Heart right ventricle (tissue), 16 donors: ENCODE measurements at regions not wholly inside any gene's neighbourhood (a gene's known extent, or its start where the extent isn't known, plus 50 kb on each side); places are given as distances from the start of the nearest gene placed in this dataset.

Experiments
- ATAC-seq, 8 donors: fragments of 200-7000 bp; cut with Tn5 transposase; one replicate each; pipeline ENCODE4 v1.9.1; 2020; ENCODE audit warnings: mild to moderate bottlenecking in 8 of 8, moderate library complexity in 8 of 8, moderate number of reproducible peaks in 1 of 8
- DNase-seq, 2 donors: peaks; one replicate each; pipeline ENCODE4 v3.0.0-alpha.2; 2020
- H3K27ac ChIP-seq, 10 donors: fragments of 200-600 bp; sonication (generic) in 2 of 10; one replicate each; pipeline versions ENCODE4 v1.5.0 to v1.8.0; 2020 to 2022; ENCODE audit warnings: mild to moderate bottlenecking in 3 of 10
- H3K27me3 ChIP-seq, 7 donors: fragments of 200-600 bp; one replicate each; pipeline ENCODE4 v1.8.0; 2021 to 2022; ENCODE audit warnings: mild to moderate bottlenecking in 2 of 7
- H3K36me3 ChIP-seq, 9 donors: fragments of 200-600 bp; sonication (generic) in 1 of 9; one replicate each; pipeline versions ENCODE4 v1.5.0 to v1.8.0; 2020 to 2022; ENCODE audit warnings: mild to moderate bottlenecking in 2 of 9
- H3K4me1 ChIP-seq, 9 donors: fragments of 200-600 bp; sonication (generic) in 1 of 9; one replicate each; pipeline versions ENCODE4 v1.5.0 to v1.8.0; 2020 to 2022; ENCODE audit warnings: mild to moderate bottlenecking in 4 of 9
- H3K4me3 ChIP-seq, 10 donors: fragments of 200-600 bp; sonication (generic) in 2 of 10; one replicate each; pipeline versions ENCODE4 v1.5.0 to v1.8.0; 2020 to 2022; ENCODE audit warnings: mild to moderate bottlenecking in 7 of 10, moderate library complexity in 2 of 10
- H3K9me3 ChIP-seq, 11 donors: fragments of 200-600 bp in 10 of 11; sonication (generic) in 2 of 11; one replicate each; pipeline versions ENCODE4 v1.5.0 to v1.8.0; 2013 to 2022; ENCODE audit warnings: mild to moderate bottlenecking in 2 of 11, control low read depth in 1 of 11, moderate library complexity in 1 of 11
- WGBS, 2 donors: extraction: QIAGEN DNeasy Blood & Tissue Kit; methylation state at CpG; one replicate each; pipeline ENCODE4 v1.1.7; 2013; ENCODE audit warnings: inconsistent platforms in 1 of 2; 5-methylcytosine and 5-hydroxymethylcytosine counted together
- intact Hi-C, 10 donors: fragments of 100-400 bp; cut with DNase I; formaldehyde crosslinking; loops; one replicate each; pipeline versions ENCODE4 v1.11.1 to v1.14.2; 2022
- TF ChIP-seq, protein P1 (sequence below), 9 donors: fragments of 200-600 bp; sonication (generic) in 2 of 9; IDR thresholded peaks; one replicate each; pipeline versions ENCODE4 v1.5.0 to v1.8.0; 2021 to 2022; ENCODE audit warnings: antibody characterized with exemption in 9 of 9, mild to moderate bottlenecking in 5 of 9, moderate library complexity in 1 of 9
- donor health status: Arrhythmogenic right ventricular cardiomyopathy.
- donor health status: ischemic (EF 13 %, LVEDD 7.1; RV severe dilation, severe dysfunction).
- donor health status: healthy with polysubstance abuse.
- donor health status: DM: no; HTN: yes; CAD: no.
- donor health status: DM: no; HTN: no; CAD: no.
- donor health status: ischemic (EF 25% LVEDD 6.9; RV normal size, moderate dysfunction).
- donor health status: ischemic (EF 25% LVEDD 5.7; RV mildly dilated, moderate dysfunction).
- donor health status: healthy.
- donor health status: DM: yes; HTN: yes; CAD: no.
- donor health status: Ischemic cardiomyopathy.
- donor health status: ischemic (EF 35%, LVEDD 5.7; RV mildly dilated, moderate dysfunction).
- donor health status: nonischemic (EF 11% LVEDD 7.7; RV severe dilation, severe dysfunction).
- donor health status: DM: yes; HTN: yes; CAD: no.
- donor health status: PGD.
- donor health status: ischemic (EF 29% LVEDD 5.4; RV normal size, mild dysfunction).
- donor health status: nonischemic (EF 23%, LVEDD 6.1; RV moderate dilation, normal function).

DNA sequence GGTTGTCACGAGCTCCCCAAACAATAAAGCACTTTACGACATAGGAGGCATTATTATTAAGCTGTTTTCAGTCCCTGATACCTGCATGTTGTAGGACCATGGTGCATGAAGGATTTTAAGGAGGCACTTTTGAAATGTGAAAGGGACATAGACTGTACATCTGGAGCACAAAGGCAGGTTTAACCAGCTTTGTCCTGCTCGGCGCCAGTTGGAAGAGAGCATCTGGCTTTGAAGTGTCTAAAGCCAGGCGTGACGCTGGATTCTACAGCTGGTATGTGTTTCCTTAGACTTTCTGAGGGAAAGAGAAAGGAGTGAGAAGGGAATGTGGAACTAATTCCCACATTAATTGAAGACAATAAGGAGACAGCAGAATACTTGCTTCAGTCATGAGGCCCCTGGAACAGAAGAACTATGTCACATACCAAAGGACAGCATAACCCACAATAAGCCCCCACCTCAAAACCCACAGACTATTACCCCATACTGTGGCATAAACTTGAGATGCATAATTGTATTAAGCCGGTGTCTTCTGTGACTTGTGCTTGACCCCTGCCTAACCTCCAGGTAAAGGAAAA is 381.0 kb upstream of the MEX3C start:
- H3K4me1 ChIP-seq, result no peaks in the 10 kb centered on the region
- DNase-seq, result no peak
- TF ChIP-seq, protein P1, sequence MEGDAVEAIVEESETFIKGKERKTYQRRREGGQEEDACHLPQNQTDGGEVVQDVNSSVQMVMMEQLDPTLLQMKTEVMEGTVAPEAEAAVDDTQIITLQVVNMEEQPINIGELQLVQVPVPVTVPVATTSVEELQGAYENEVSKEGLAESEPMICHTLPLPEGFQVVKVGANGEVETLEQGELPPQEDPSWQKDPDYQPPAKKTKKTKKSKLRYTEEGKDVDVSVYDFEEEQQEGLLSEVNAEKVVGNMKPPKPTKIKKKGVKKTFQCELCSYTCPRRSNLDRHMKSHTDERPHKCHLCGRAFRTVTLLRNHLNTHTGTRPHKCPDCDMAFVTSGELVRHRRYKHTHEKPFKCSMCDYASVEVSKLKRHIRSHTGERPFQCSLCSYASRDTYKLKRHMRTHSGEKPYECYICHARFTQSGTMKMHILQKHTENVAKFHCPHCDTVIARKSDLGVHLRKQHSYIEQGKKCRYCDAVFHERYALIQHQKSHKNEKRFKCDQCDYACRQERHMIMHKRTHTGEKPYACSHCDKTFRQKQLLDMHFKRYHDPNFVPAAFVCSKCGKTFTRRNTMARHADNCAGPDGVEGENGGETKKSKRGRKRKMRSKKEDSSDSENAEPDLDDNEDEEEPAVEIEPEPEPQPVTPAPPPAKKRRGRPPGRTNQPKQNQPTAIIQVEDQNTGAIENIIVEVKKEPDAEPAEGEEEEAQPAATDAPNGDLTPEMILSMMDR (IDR thresholded peaks at IDR 0.05), result no peak
- 86 to 90% methylated on average over 7 of the region's 7 CpGs for WGBS, 2 donors
- no peak overlapping the region for H3K4me3 ChIP-seq
- intact Hi-C loops, result no loop called here
- H3K27me3 ChIP-seq, result no peaks in the 10 kb centered on the region
- H3K36me3 ChIP-seq, result no peaks in the 10 kb centered on the region
- H3K27ac ChIP-seq, result no peak overlapping the region
- no peak for ATAC-seq
- peaks cover 0 to 13% (median 0%) of the 10 kb centered on the region in 11 donors for H3K9me3 ChIP-seq

DNA sequence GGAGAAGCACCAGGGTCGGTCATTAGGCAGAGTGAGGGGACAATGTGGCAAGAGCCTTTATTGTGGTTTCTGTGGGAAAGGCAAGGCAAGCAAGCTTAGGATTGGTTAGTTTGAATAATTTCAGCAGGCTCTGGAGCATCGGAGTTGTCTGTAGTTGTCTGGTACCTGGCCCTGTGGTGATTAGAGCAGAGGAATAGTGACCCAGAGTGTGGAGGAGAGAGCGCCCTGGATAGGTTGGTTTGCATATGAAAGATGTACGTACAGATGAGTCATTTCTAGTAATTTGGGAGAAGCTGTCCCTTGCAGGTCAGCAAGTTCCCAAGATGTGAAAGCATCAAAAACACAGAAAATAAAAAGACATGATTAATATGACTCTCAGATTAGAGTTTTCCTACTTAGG is 383.1 kb upstream of the MEX3C start:
- Histone ChIP-seq H3K36me3 (no peaks in the 10 kb centered on the region), H3K4me1 (no peaks in the 10 kb centered on the region), H3K9me3 (peaks cover 0 to 13% (median 0%) of the 10 kb centered on the region in 11 donors), H3K4me3 (no peak overlapping the region), H3K27me3 (no peaks in the 10 kb centered on the region), H3K27ac (no peak overlapping the region)
- WGBS, 2 donors, result 86 to 89% methylated on average over 4 of the region's 4 CpGs
- intact Hi-C loops, result loop anchor here in 1 of 10 donors (10.0 kb wide), 1 partner anchor 64 kb away; no protein-coding TSS in a partner anchor
- DNase-seq (no peak), ATAC-seq (no peak)
- TF ChIP-seq, protein P1 (IDR thresholded peaks at IDR 0.05), result no peak

DNA sequence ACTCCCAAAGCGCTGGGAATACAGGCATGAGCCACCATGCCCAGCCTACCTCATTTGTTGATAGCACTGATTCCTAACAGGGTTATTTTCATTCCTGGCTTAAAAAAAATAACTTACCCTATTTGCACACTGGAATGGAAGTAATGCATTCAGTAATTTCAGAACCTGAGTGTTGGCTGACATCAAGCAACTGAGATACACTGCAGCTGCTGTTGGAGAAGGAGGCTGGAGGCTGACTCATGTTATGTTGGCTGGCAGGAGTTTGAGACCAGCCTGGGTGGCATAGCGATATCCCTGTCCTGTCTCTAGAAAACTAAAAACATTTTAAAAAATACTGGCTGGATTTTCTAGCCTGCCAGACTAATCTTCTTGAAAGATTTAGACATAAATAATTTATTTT is 385.1 kb upstream of the MEX3C start:
- ATAC-seq, result no peak
- WGBS, 2 donors, result 78 to 81% methylated on average over 2 of the region's 2 CpGs
- Histone ChIP-seq H3K27me3 (no peaks in the 10 kb centered on the region), H3K9me3 (peaks cover 0 to 9% (median 0%) of the 10 kb centered on the region in 11 donors), H3K27ac (no peak overlapping the region), H3K4me3 (no peak overlapping the region), H3K4me1 (no peaks in the 10 kb centered on the region), H3K36me3 (no peaks in the 10 kb centered on the region)
- DNase-seq, result no peak
- TF ChIP-seq, protein P1 (IDR thresholded peaks at IDR 0.05), result no peak
- intact Hi-C loops, result loop anchor here in 1 of 10 donors (10.0 kb wide), 1 partner anchor 62 kb away; no protein-coding TSS in a partner anchor

DNA sequence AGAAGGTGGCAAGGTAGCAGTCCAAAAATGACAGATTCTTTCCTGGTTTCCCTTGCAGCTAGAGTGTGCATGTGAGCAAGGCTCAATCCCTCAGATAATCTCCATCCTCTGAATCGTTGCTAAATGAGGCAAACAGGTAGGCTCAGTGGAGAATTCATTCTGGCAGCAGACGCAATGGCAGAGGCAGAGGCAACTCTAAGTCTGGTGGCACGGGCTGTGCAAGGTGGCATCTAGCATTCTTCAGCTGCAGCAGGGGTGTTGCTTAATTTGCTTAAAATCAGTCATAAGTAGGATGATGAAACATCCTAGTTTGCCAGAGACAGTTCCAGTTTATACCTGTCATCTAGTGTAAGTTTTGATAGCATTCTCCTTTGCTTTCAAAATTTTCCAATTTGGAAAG is 391.1 kb upstream of the MEX3C start:
- no peak overlapping the region for H3K27ac ChIP-seq
- intact Hi-C loops, result loop anchor here in 1 of 10 donors (10.0 kb wide), 1 partner anchor 56 kb away; no protein-coding TSS in a partner anchor
- no peaks in the 10 kb centered on the region for H3K36me3 ChIP-seq
- H3K27me3 ChIP-seq, result no peaks in the 10 kb centered on the region
- H3K9me3 ChIP-seq, result no peaks in the 10 kb centered on the region
- TF ChIP-seq, protein P1 (IDR thresholded peaks at IDR 0.05), result no peak
- WGBS, 2 donors, result 71 to 79% methylated on average over 3 of the region's 3 CpGs
- no peak overlapping the region for H3K4me3 ChIP-seq
- ATAC-seq (no peak), DNase-seq (no peak)
- no peaks in the 10 kb centered on the region for H3K4me1 ChIP-seq
